SK-N-MC (cell line): ENCODE measurements at regions not wholly inside any gene's neighbourhood (a gene's known extent, or its start where the extent isn't known, plus 50 kb on each side); places are given as distances from the start of the nearest gene placed in this dataset.

Experiments
- DNase-seq: peaks from one replicate; pipeline ENCODE4 v3.0.0-alpha.2; 2011; ENCODE audit warnings: low read depth, low spot score
- H3K27ac ChIP-seq: fragments of 200-600 bp; sonication (generic); 2 replicates; pipeline ENCODE4 v1.5.1; 2016; ENCODE audit warnings: mixed run types
- H3K36me3 ChIP-seq: fragments of 200-600 bp; sonication (generic); 2 replicates; pipeline ENCODE4 v1.6.1; 2017; ENCODE audit warnings: antibody characterized with exemption, low read length, mixed read lengths; ENCODE audit not compliant: insufficient read depth
- H3K4me3 ChIP-seq: fragments of 200-600 bp; sonication (generic); 2 replicates; pipeline ENCODE4 v1.5.1; 2016
- H3K9ac ChIP-seq: fragments of 200-600 bp; sonication (generic); 2 replicates; pipeline ENCODE4 v1.8.0; 2017; ENCODE audit warnings: mixed run types, mixed read lengths; ENCODE audit not compliant: insufficient read length
- H3K9me3 ChIP-seq: fragments of 200-600 bp; sonication (generic); 2 replicates; pipeline ENCODE4 v1.6.1; 2017; ENCODE audit warnings: low read depth, mild to moderate bottlenecking, antibody characterized with exemption, low read length, moderate library complexity, mixed read lengths
- EZH2 ChIP-seq: fragments of 200-600 bp; sonication (generic); IDR thresholded peaks from one replicate; pipeline ENCODE4 v1.6.1; 2017; ENCODE audit warnings: antibody characterized with exemption
- FOXP2 ChIP-seq: optimal IDR thresholded peaks from 2 replicates; pipeline ENCODE3; 2011; ENCODE audit warnings: mild to moderate bottlenecking, moderate library complexity; ENCODE audit not compliant: insufficient read depth; ENCODE audit errors: extremely low read length, control extremely low read depth
- POLR2AphosphoS5 ChIP-seq: IDR thresholded peaks from 2 replicates; pipeline ENCODE4 v1.6.1; 2012; ENCODE audit warnings: mild to moderate bottlenecking, low read depth, low read length, borderline replicate concordance

DNA sequence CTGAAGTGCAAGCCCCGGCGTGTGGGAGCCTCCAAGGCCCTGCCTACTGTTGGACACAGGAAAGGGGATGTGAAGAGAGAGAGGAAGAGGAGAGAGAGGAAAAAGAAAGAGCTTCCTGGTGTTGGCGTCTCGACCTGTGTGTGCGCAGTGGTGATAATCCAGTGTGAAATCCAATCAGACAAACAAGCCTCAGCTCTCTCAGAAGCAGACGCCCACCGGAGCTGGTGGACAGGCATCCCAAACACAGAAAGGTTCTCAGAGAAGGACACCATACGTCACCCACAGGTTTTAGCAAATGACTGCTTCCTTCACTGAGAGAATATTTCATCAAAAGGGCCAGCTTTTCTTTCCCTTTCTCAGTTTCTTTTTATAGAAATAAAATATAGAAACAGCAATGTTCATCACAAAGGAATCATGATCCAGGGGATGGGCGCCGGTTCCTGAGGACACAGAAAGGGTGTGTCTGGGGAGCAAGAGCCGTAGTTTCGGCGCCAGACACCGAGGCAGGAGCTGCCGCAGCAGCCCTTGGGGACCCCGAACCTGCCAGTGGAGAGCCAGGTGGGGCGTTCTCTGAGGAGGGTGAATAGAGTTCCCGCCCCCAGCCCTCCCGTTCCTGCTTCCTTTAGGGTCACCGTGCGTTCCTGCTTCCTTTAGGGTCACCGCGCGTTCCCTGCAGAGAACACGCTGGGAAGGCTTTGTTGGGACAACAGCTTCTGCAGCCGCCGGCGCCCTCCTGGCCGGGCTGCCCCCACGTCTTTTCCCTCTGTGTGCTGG is 145.8 kb upstream of the SOX1 start:
- Histone ChIP-seq H3K27ac (no peak overlapping the region), H3K36me3 (no peaks in the 10 kb centered on the region), H3K9me3 (no peaks in the 10 kb centered on the region), H3K9ac (no peak overlapping the region), H3K4me3 (no peak overlapping the region)
- TF ChIP-seq POLR2AphosphoS5 (no peak), EZH2 (no peak), FOXP2 (no peak)
- DNase-seq, result no peak

DNA sequence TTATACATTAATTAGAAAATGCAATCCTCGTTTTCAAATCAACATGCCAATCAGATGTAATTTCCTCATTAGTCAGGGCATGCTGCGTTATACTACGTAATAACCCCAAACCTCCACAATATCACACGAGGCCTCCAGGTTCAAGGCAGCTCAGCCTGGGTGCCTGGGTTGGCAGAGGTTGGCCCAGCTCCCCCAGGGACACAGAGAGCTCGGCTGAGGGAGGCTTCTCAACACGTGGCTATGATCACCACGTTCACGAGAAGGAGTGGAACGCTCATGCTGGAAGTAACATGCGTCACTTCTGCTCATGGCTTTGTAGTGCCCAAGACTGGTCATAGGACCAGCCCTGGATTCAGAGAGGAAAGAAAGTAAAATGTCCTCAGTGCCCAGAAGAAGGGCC is 144.9 kb upstream of the SOX1 start:
- Histone ChIP-seq H3K9ac (no peak overlapping the region), H3K4me3 (no peak overlapping the region), H3K36me3 (no peaks in the 10 kb centered on the region), H3K27ac (no peak overlapping the region), H3K9me3 (no peaks in the 10 kb centered on the region)
- TF ChIP-seq EZH2 (no peak), FOXP2 (no peak), POLR2AphosphoS5 (no peak)
- DNase-seq, result no peak

DNA sequence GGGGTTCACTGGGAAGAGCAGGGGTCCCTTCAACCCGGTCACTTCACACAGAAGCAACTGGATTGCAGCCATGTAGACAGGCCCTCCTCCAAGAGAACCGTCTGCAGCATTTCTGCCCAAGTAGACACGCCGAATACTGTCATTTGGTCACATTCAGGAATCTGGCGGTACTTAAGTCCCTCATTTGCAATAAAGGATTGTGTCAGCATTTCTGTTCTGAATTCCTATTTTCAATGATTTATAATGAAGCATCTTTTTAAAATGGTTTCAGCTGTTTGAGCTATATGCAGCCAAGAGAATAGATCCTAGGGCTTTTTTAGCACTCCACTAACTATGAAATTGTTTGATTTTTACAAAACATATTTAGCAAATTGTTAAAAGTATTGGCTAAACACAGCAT is 143.5 kb upstream of the SOX1 start:
- no peak for DNase-seq
- H3K27ac ChIP-seq, result no peak overlapping the region
- no peaks in the 10 kb centered on the region for H3K9me3 ChIP-seq
- no peak for TF ChIP-seq EZH2
- TF ChIP-seq FOXP2, result no peak
- no peak for TF ChIP-seq POLR2AphosphoS5
- H3K36me3 ChIP-seq, result no peaks in the 10 kb centered on the region
- H3K9ac ChIP-seq, result no peak overlapping the region
- no peak overlapping the region for H3K4me3 ChIP-seq

DNA sequence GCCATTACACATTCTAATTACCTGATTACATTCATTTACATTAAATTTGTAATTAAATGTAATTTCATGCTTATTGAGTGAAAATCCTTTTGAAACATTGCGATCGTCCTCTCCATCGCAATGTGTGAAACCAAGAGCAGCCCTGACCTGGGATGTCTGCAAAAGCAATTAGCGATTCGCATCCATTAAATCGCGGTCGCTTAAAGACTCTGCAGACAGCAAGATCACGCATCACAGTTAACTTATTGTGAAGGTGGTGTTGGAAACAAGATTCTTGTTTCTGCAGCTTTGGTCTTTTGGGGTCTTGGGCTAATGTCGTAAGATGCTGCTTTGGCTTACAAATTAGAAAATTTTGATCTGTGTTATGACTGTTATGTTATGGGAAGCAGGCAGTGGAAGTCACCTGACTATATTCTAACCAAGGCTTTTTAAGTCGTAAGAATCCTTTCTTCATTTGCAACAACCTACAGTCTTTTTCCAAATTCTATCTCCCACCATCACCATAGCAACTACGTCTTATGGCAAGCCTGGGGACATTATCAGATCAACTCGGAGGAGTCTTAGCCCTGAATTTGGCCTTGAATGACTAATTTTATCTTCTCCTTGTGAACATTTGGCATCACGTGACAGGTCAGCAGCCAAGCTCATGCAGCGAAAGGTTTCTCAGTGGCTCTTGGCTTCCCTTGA is 142.8 kb upstream of the SOX1 start:
- TF ChIP-seq POLR2AphosphoS5 (no peak), FOXP2 (no peak), EZH2 (no peak)
- no peak overlapping the region for H3K4me3 ChIP-seq
- H3K9me3 ChIP-seq, result no peaks in the 10 kb centered on the region
- H3K36me3 ChIP-seq, result no peaks in the 10 kb centered on the region
- DNase-seq, result no peak
- no peak overlapping the region for H3K9ac ChIP-seq
- no peak overlapping the region for H3K27ac ChIP-seq

DNA sequence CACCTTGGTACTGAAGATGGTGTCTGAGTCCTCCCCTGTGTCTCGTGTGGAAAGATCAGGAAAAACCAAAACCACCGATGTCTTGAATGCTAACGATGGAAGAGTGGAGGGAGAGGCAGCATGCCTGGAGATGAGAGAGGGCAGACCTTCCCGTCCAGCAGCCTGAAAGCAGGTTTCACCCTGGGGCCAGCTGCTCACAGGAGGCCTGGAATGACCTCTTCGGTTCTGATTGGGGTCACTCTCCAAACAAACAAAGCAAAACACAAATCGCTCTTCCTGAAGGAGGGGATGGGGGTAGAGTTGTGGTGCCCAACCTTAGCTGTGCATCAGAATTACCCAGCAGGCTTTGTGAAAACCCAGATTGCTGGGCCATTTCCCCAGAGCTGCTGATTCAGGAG is 142.3 kb upstream of the SOX1 start:
- DNase-seq, result no peak
- Histone ChIP-seq H3K27ac (no peak overlapping the region), H3K9me3 (no peaks in the 10 kb centered on the region), H3K4me3 (no peak overlapping the region), H3K9ac (no peak overlapping the region), H3K36me3 (no peaks in the 10 kb centered on the region)
- no peak for TF ChIP-seq POLR2AphosphoS5
- TF ChIP-seq FOXP2, result no peak
- TF ChIP-seq EZH2, result no peak

DNA sequence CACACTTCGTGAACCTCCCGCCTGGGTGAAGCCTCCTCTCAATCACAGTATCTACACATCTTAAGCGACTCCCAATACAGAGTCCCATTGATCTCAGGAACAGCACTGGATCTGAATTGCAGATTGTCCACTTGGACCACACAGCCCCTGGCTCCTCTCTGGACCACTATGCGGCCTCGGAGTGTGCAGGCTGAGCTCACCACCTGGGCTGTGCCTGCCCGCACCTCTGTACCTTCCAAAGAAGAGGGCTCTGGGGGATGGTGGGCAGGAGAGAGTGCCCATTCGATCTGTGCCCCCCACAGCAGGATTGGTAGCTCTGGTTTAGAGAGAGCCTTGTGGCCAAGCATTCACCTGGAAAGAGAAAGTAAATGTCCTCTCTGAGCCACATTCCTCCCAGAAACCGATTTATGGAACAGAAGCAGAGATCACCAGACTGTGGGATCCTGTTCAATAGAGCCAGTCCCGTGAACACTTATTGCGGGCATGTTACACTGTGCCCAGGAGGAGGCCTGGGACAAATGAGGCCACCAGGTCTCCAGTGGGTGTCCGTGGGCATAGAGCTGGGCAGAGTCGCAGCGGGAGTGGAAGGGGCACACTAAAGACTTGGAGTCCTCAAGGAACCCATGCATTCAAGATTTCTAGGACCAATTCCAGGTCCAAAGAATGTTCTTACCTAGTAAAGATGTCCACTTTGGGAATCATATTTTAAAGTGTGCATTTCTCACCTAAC is 141.6 kb upstream of the SOX1 start:
- no peak overlapping the region for H3K27ac ChIP-seq
- H3K36me3 ChIP-seq, result no peaks in the 10 kb centered on the region
- TF ChIP-seq EZH2 (no peak), FOXP2 (no peak), POLR2AphosphoS5 (no peak)

DNA sequence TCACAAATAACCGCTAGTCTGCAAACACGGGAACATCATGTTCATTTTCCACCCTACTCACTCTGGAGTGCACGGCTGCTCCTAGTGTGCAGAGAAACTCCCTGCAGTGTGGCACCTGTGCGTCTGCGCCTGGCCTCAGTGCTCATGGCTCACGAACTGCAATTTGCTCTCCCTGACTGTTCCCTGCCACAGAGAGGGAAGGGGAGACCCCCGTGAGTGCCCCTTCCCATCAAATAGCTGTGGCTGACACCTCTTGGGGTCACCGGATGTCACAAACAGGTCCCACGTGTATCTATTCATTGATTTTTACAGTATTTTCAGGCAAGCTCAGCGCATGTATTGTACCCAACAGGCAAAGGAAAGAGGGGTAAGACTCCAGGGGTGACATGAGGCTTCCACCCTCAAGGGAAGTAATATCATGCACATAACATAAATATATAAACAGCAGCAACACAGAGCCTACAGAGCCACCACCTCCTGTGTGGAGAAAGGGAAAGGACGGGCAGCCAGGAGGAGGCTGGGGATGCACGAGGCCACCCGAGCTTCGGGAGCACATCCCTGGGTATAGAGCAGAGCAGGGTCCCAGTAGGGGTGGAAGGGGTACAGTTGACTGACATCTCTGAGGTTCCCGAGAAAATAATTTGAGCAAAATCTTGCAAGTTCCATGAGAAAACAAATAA is 140.3 kb upstream of the SOX1 start:
- no peak overlapping the region for H3K9ac ChIP-seq
- no peaks in the 10 kb centered on the region for H3K36me3 ChIP-seq
- DNase-seq, result no peak
- no peak overlapping the region for H3K4me3 ChIP-seq
- no peaks in the 10 kb centered on the region for H3K9me3 ChIP-seq
- no peak overlapping the region for H3K27ac ChIP-seq
- TF ChIP-seq FOXP2 (no peak), POLR2AphosphoS5 (no peak), EZH2 (no peak)

More for the DNA sequence above, 141.6 kb upstream of the SOX1 start:
- H3K4me3 ChIP-seq, result no peak overlapping the region
- no peak for DNase-seq
- no peaks in the 10 kb centered on the region for H3K9me3 ChIP-seq
- H3K9ac ChIP-seq, result no peak overlapping the region

DNA sequence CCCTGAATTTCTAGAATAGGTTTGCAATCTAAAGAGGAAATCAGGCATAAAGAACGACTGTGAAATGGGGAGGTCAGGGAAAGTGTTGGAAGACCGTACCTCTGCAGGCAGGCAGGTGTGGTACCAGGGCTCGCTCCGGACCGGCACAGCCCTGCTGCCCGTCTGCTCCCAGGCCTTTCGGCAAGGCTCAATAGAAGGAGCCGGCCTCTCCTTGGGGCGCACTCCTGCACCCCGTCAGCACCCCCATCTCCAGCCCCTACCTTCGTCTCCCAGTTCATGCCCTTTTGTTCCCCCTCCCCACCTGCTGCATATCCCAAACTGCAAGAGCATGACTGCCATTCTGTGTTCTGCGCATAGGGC is 139.8 kb upstream of the SOX1 start:
- Histone ChIP-seq H3K4me3 (no peak overlapping the region), H3K27ac (no peak overlapping the region), H3K9me3 (no peaks in the 10 kb centered on the region), H3K9ac (no peak overlapping the region), H3K36me3 (no peaks in the 10 kb centered on the region)
- no peak for TF ChIP-seq POLR2AphosphoS5
- no peak for TF ChIP-seq EZH2
- TF ChIP-seq FOXP2, result no peak
- DNase-seq, result no peak
